GM12874 (cell line): ENCODE measurements at regions not wholly inside any gene's neighbourhood (a gene's known extent, or its start where the extent isn't known, plus 50 kb on each side); places are given as distances from the start of the nearest gene placed in this dataset.

Source experiments
- TF ChIP-seq, protein P1 (sequence below): IDR thresholded peaks from 2 replicates; pipeline ENCODE4 v1.5.1; 2011; ENCODE audit warnings: low read depth, mild to moderate bottlenecking, control low read depth, low read length, moderate library complexity; ENCODE audit not compliant: insufficient read depth

DNA sequence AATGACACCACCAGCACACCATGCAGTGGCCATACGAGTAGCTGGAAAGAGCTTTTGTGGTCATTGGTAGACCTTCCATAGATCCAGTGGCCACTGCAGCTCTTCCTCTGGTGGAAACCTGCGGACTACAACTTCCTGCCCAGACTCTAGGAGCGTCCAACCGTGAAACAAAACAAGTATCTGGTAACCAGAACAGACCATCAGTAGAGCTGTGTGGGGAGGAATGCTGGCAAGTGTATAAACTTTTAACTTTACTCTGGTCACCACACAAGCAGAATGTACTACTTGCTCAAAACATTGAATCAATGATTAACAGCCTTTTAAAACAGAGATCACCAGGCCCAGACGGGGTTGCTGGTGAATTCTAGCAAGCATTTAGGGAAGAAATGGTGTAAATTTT lies 154.7 kb upstream of the DGKB start:
- TF ChIP-seq, protein P1, sequence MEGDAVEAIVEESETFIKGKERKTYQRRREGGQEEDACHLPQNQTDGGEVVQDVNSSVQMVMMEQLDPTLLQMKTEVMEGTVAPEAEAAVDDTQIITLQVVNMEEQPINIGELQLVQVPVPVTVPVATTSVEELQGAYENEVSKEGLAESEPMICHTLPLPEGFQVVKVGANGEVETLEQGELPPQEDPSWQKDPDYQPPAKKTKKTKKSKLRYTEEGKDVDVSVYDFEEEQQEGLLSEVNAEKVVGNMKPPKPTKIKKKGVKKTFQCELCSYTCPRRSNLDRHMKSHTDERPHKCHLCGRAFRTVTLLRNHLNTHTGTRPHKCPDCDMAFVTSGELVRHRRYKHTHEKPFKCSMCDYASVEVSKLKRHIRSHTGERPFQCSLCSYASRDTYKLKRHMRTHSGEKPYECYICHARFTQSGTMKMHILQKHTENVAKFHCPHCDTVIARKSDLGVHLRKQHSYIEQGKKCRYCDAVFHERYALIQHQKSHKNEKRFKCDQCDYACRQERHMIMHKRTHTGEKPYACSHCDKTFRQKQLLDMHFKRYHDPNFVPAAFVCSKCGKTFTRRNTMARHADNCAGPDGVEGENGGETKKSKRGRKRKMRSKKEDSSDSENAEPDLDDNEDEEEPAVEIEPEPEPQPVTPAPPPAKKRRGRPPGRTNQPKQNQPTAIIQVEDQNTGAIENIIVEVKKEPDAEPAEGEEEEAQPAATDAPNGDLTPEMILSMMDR: no peak

DNA sequence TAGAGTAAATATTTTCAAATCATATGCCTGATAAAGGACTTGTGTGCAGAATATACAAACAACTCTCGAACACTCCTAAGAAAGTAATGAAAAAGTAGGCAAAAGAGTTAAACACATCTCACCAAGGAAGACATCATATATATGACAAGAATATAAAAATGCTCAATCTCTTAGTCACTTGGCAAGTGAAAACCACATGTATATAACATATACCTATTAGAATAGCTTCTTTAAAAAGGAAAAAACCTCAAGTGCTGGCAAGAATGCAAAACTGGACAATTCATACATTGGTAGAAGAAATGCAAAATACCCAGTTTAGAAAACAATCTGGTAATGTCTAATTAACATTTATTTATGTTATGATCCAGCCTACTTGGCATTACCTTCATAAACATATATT lies 146.6 kb upstream of the DGKB start:
- TF ChIP-seq, protein P1: no peak

DNA sequence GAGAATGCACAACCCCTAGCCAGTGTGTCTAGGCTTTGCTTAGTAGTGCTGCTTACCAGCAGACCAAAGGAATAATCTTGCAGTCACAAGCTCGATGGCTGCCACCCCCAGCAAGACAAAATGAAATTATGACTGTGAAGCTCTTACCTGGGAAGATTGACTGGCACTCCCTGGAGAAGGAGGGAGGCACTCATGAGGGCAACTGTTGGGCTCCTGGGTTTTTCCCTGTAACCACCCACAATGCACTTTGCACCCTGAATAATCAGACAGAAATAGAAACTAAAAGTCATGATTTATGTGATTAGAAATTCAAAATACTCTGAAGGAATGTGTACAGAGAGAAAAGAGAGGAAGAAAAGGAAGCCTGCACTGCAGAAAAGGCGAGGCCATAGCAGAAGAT lies 144.3 kb upstream of the DGKB start:
- TF ChIP-seq, protein P1: no peak

DNA sequence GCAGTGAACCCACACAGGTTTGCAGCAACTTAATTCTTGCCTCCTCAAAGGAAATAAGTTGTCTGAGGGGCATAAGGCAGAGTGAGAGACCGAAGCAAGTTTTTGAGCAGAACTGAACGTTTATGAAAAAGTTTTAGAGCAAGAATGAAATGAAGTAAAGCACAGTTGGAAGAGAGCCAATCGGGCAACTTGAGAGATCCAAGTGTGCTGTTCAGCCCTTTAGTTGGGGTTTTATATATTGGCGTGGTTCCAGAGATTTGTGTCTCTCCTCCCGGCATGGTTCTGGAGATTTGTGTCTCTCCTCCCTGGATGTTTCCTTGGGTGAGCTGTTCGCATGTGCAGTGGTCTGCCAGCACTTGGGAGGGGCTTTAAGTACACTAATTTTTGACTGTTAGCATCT lies 141.4 kb upstream of the DGKB start:
- TF ChIP-seq, protein P1: no peak

DNA sequence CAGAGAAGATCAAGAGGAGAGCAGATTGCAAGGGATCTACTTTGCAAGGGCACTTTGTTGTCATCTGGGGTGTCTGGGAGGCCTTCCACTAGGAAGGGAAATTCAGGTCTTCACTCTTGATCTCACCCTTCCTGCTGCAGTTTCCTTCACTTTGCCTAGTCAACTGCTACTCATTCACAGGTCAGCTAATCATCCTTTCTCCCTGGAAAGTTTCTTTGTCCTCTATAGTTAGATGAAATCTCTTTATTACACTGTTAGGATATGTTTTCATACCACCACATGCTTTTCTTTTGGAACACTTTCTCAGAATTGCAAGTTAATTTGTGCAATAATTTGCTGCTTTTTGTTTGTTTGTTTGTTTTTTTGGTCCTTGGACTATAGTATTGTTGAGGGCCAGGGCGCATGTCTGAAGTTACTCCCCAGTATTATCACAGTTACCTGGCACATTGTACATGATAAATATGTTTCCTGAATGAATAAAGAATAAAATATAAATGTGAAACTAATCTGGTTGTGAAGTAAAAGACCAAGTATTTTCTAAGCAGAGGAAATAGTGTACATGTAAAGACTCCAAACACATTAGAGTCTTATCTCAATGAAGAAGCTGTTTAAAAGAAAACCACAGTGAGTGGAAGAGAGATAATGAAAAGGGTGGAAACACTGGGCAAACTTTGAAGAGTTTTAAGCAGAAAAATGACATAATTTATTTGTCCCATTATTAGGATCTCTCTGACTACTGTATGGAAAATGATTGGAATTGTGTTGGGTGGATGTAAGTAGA lies 139.9 kb upstream of the DGKB start:
- TF ChIP-seq, protein P1: no peak

DNA sequence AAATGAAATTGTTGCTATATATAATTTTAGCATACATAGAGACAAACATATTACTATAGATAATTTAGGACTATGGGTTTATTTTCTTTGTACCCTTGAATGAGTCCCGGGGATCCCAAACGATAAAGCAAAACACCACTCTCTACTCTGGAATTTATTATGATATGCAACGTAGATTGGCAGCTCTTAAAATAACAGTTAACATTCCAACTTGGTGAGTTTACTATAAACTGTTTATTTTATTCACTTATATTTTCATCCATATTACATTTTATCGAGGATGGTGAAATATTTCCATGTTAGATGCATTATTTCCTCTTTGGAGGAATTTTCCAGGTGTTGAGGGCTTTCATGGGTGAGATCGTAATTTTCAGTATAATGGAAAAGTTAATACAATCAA lies 138.7 kb upstream of the DGKB start:
- TF ChIP-seq, protein P1: no peak

DNA sequence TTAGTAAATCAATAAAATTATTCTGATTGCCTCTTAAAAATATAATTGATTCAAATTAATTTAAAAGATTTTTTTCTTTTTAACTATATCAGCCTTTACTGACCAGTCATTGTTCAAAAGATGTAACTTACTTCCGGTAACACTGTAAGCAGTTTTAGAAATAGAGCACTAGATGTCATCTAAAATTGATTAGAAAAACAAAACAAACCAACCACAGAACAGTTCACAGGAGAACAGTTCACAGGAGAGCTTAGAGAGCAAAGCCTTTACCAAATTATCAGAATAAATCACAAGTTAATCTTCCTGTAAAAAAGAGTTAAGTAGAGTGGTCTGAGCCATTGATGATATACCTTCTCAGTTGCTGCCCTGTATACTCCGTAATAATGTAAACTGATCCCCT lies 133.3 kb upstream of the DGKB start:
- TF ChIP-seq, protein P1: no peak

DNA sequence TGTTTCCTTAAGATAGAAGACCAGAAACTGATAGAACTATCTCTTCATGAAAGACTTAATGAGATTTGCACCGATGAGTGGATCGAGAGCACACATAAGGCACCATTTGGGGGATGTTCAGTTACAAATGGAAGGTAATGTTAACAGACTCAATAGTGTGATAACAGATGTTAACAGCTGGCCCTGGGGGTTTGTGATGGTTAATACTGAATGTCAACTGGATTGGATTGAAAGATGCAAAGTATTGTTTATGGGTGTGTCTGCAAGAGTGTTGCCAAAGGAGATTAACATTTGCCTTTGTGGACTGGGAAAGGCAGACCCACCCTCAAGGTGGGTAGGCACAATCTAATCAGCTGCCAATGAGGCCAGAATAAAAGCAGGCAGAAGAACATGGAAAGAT lies 130.5 kb upstream of the DGKB start:
- TF ChIP-seq, protein P1: no peak
